GM21526 (cell line): ENCODE measurements at regions not wholly inside any gene's neighbourhood (a gene's known extent, or its start where the extent isn't known, plus 50 kb on each side); places are given as distances from the start of the nearest gene placed in this dataset.
"Not testable (repeated sequence)": the region's sequence is repeated elsewhere in the genome, so short reads cannot be mapped to it uniquely, and the experiment has no call there.

Source experiments
- ATAC-seq: cut with Tn5 transposase; IDR thresholded peaks from one replicate; pipeline ENCODE4 v1.9.1; 2021; ENCODE audit warnings: moderate library complexity; ENCODE audit not compliant: unreplicated experiment, low FRiP score

GRCh38 chr13:80857321-80857720 is 516.4 kb upstream of the SPRY2 start:
- no peak for ATAC-seq

- no peak for ATAC-seq
Observed at GRCh38 chr13:80850771-80851170, 509.8 kb upstream of the SPRY2 start.

GRCh38 chr13:80844164-80844563 is 503.2 kb upstream of the SPRY2 start:
- ATAC-seq = no peak

- ATAC-seq = no peak
Observed at GRCh38 chr13:80841414-80841813, 500.5 kb upstream of the SPRY2 start.

- ATAC-seq = no peak
Observed at GRCh38 chr13:80840316-80840976, 499.5 kb upstream of the SPRY2 start.

- no peak for ATAC-seq
Observed at GRCh38 chr13:80835902-80836301, 495.0 kb upstream of the SPRY2 start.

- no peak for ATAC-seq
Observed at GRCh38 chr13:80830431-80830830, 489.5 kb upstream of the SPRY2 start.

GRCh38 chr13:80828759-80829158 is 487.8 kb upstream of the SPRY2 start:
- ATAC-seq = no peak

- no peak for ATAC-seq
Observed at GRCh38 chr13:80825276-80825675, 484.4 kb upstream of the SPRY2 start.

- no peak for ATAC-seq
Observed at GRCh38 chr13:80824229-80824628, 483.3 kb upstream of the SPRY2 start.

- no peak for ATAC-seq
Observed at GRCh38 chr13:80823472-80823871, 482.5 kb upstream of the SPRY2 start.

- ATAC-seq = no peak
Observed at GRCh38 chr13:80821466-80821865, 480.5 kb upstream of the SPRY2 start.

GRCh38 chr13:80817979-80818378 is 477.1 kb upstream of the SPRY2 start:
- ATAC-seq = no peak

- ATAC-seq = no peak
Observed at GRCh38 chr13:80814541-80814940, 473.6 kb upstream of the SPRY2 start.

GRCh38 chr13:80810294-80810693 is 469.4 kb upstream of the SPRY2 start:
- ATAC-seq = not testable (repeated sequence)

GRCh38 chr13:80802946-80803345 is 462.0 kb upstream of the SPRY2 start:
- no peak for ATAC-seq

- no peak for ATAC-seq
Observed at GRCh38 chr13:80798576-80799133, 457.7 kb upstream of the SPRY2 start.

GRCh38 chr13:80787604-80788003 is 446.7 kb upstream of the SPRY2 start:
- ATAC-seq = no peak

GRCh38 chr13:80783926-80784565 is 443.1 kb upstream of the SPRY2 start:
- no peak for ATAC-seq

GRCh38 chr13:80782441-80782840 is 441.5 kb upstream of the SPRY2 start:
- no peak for ATAC-seq

GRCh38 chr13:80778297-80778696 is 437.4 kb upstream of the SPRY2 start:
- ATAC-seq = no peak

GRCh38 chr13:80757694-80758093 is 416.8 kb upstream of the SPRY2 start:
- no peak for ATAC-seq
